IPS-NIHi11 (cell line): ENCODE measurements at regions not wholly inside any gene's neighbourhood (a gene's known extent, or its start where the extent isn't known, plus 50 kb on each side); places are given as distances from the start of the nearest gene placed in this dataset.
"Not testable (repeated sequence)": the region's sequence is repeated elsewhere in the genome, so short reads cannot be mapped to it uniquely, and the experiment has no call there.

Experiments used
- DNase-seq: peaks from one replicate; pipeline ENCODE4 v3.0.0; 2012; ENCODE audit warnings: mixed read lengths, low spot score

- no peak for DNase-seq
Observed at GRCh38 chr16:5207001-5207523, 109.5 kb upstream of the EEF2KMT start.

- no peak for DNase-seq
Observed at GRCh38 chr16:5206331-5206990, 108.9 kb upstream of the EEF2KMT start.

DNA sequence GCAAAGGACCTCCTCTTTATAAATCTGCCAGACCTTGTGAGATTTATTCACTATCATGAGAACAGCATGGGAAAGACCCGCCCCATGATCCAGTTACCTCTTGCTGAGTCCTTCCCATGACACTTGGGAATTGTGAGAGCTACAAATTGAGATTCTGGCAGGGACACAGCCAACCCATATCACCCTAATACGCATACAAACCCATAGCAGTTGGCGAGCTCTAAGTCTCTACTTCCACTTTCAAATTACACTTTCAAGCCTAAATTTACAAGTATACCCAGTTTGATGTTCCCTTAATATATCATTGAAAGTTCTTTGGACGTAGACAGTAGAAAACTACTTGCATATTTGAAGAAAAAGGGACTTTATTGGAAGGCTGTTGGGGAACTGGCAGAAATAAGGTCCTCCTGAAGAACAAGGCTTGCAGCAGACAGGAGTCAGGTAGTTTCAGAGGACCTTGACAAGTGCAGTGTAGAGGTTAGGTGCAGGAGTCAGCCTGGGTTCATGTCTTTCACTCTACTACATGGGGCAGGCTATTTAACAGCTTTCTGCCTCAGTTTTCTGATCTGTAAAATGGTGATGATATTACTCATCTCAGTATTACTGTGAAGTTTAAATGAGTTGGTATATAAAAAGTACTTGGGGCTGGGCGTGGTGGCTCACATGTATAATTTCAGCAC lies 107.9 kb upstream of the EEF2KMT start:
- no peak for DNase-seq

GRCh38 chr16:5203675-5204074 lies 106.1 kb upstream of the EEF2KMT start:
- not testable (repeated sequence) for DNase-seq

- DNase-seq, result no peak
Observed at GRCh38 chr16:5200123-5200522, 102.5 kb upstream of the EEF2KMT start.

- no peak for DNase-seq
Observed at GRCh38 chr16:5196204-5196603, 98.6 kb upstream of the EEF2KMT start.

DNA sequence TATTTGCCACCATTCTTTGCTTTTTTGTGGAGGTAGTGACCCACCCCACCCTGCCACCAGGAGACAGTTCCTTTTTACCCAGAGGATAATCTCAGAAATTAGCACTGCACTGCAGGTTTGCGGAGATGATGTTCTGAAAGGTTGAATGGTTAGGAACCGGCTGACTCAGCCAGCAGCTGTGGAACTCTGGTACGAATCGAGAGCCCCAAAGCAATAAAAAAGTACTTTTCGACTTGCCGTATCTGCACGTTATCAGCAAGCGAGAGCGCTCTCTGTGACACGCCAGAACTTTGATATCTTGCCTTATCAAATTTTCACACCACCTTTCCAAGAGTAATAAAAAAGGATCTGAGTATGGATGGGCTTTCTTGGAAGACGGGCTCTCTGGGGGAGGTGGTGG lies 96.3 kb upstream of the EEF2KMT start:
- no peak for DNase-seq

- no peak for DNase-seq
Observed at GRCh38 chr16:5188989-5189352, 91.4 kb upstream of the EEF2KMT start.

- peak; percentile 29 for DNase-seq
Observed at GRCh38 chr16:5188318-5188988, 90.9 kb upstream of the EEF2KMT start.

DNA sequence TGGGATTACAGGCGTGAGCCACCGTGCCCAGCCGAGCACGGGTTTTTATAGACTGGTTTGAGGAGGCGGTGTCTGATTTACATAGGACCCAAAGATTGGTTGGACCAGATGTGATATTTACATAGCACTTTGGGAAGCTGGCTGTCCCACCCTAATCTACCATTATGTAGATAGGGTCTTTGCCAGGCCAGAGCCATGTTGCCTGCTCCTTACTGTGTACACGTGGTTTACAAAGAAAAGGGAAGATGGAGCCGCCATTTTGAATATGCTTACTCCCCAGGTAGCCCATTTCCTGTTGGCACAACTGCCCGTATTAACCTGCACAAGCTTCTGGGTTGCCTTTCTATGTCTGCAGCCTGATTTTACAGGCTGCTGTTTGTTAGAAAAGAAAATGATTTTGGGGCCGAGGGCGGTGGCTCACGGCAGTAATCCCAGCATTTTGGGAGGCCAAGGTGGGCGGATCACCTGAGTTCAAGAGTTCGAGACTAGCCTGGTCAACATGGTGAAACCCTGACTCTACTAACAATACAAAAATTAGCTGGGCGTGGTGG lies 89.9 kb upstream of the EEF2KMT start:
- DNase-seq, result no peak

DNA sequence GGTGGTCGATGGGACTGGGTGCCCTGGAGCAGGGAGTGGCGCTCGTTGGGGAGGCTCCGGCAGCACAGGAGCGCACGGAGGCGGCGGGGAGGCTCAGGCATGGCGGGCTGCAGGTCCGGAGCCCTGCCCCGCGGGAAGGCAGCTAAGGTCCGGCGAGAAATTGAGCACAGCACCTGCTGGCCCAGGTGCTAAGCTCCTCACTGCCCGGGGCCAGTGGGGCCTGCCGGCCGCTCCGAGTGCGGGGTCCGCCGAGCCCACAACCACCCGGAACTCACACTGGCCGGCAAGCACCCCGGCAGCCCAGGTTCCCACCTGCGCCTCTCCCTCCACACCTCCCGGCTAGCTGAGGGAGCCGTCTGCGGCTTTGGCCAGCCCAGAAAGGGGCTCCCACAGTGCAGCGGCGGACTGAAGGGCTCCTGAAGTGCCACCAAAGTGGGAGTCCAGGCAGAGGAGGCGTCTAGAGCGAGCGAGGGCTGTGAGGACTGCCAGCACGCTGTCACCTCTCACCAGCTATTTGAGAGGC lies 88.8 kb upstream of the EEF2KMT start:
- no peak for DNase-seq

DNA sequence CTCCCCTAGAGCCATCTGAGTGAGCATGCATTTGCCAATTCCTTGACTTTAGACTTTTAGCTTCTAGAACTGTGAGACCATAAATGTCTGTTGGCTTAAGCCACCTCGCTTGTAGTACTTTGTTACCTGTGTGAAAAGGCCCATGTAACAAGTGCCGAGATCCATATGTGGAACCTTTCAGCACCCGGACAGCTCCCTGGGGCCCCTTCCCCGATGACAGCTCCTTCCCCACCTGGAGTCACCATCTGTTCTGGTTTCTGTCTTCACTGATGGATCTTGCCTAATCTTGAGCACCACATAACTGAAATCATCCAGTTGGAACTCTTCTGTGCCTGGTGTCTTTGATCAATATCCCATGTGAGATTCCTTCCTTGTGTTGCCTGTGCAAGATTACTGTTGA lies 78.9 kb upstream of the EEF2KMT start:
- DNase-seq, result peak; percentile 75

GRCh38 chr16:5175266-5175665 lies 77.7 kb upstream of the EEF2KMT start:
- no peak for DNase-seq

- DNase-seq, result peak; percentile 20
Observed at GRCh38 chr16:5166486-5166885, 68.9 kb upstream of the EEF2KMT start.

- not testable (repeated sequence) for DNase-seq
Observed at GRCh38 chr16:5165429-5165828, 67.8 kb upstream of the EEF2KMT start.

DNA sequence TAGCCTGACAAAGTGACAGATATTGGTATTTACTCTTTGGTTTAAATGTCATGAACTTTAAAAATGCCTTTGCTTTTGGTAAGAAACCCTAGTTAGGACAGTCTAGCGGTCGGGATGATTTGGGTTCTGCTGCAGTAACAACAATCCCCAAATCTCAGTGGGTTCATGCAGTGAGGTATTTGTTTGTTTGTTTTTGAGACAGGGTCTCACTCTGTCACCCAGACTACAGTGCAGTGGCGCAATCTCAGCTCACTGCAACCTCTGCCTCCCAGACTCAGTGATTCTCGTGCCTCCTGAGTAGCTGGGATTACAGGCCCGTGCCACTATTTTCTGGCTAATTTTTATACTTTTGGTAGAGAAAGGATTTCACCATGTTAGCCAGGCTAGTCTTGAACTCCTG lies 65.2 kb upstream of the EEF2KMT start:
- not testable (repeated sequence) for DNase-seq

- not testable (repeated sequence) for DNase-seq
Observed at GRCh38 chr16:5161888-5162287, 64.3 kb upstream of the EEF2KMT start.

GRCh38 chr16:5160010-5160409 lies 62.4 kb upstream of the EEF2KMT start:
- not testable (repeated sequence) for DNase-seq

DNA sequence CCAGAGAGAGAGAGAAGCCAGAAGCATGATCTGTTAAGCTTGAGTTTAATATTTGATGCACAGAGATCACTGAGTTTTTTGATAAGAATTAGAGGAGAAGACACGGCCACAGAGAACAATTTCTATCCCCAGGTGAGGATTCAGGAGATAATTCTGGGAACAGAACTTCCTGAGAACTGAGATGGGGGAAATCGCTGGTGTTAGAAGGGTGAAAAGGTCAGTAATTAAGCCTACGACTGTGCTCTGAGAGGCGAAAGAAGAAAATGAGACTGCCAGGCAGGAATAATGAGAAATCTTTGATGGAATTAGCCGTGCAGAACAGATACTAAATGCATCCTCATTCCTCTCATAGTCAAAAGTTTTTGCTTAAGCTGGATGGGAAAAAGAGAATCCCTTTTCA lies 61.9 kb upstream of the EEF2KMT start:
- DNase-seq, result not testable (repeated sequence)

GRCh38 chr16:5158494-5158893 lies 60.9 kb upstream of the EEF2KMT start:
- DNase-seq, result no peak

DNA sequence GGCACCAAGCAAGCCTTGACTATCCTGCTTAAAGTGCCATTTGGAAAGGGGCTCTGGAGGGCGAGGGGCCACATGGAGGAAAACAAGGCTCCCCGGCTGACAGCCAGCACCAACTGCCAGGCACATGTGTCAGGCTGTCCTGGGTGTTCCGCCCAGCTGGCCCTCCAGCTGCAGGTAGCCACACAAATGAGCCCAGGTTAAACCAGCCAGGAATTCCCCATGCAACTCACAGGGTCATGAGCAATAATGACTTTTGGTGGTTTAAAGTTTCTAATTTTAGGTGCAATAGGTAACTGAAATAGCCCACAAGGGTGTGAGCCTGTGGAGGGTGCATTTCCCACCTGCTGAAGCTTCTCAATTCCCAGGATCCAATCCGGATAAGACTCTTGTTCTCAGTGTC lies 58.9 kb upstream of the EEF2KMT start:
- DNase-seq, result not testable (repeated sequence)

DNA sequence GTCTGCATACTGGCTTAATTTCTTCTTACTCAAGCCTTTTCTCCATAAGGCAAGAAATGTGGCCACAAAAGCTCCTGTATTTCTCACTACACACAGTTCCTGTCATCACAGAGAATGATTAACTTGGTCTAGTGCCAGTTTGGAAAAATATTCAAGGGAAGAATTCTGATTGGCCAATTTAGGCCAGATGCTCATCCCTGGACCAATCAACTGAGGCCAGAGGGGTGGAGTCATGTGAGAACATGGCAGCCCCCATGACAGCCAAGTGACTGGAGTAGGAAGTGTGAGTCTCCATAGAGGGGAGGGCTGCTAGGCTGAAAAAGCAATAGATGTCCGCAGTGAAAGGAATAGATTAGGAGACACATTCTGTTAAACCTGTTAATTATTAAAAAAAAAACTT lies 56.4 kb upstream of the EEF2KMT start:
- not testable (repeated sequence) for DNase-seq

DNA sequence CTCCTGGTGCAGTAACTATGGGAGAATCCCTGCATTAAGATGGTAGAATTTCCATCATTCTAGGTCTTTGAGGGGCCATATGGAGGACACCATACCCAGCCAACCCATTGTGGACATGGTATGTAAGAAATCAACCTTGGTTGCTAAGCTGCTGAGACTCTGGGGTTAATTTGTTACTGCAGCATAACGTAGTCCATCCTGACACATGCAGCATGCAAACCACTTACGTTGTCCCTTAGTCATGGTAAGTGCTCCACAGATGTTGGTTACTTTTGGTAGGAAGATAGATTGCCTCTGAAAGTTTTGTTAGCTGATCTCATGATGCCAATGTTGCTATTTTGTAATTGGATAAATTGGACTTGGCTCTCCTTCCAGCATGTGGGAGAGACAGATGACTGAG lies 53.8 kb upstream of the EEF2KMT start:
- DNase-seq, result not testable (repeated sequence)
